ENCODE measurements at regions not wholly inside any gene's neighbourhood (a gene's known extent, or its start where the extent isn't known, plus 50 kb on each side); places are given as distances from the start of the nearest gene placed in this dataset.
A peak's percentile ranks its signal among the peaks of the same experiment; 100 is the strongest.

- no peaks in the 10 kb centered on the region for H3K27me3 ChIP-seq
- no peaks in the 10 kb centered on the region for H3K36me3 ChIP-seq
- no peak for TF ChIP-seq CTCF (IDR thresholded peaks at IDR 0.05)
- H3K4me1 ChIP-seq, result no peaks in the 10 kb centered on the region
- H3K9me3 ChIP-seq, result no peaks in the 10 kb centered on the region
- no peak for DNase-seq
- no peak overlapping the region for H3K4me3 ChIP-seq
- intact Hi-C loops (cut with DNase I; ENCODE audit: low total_unique reads), result no loop called here
- no peak overlapping the region for H3K27ac ChIP-seq
These were observed 457.8 kb upstream of the ROBO2 start for GRCh38 chr3:76582098-76582497.

- TF ChIP-seq CTCF (IDR thresholded peaks at IDR 0.05), result no peak
- no peaks in the 10 kb centered on the region for H3K27me3 ChIP-seq
- H3K36me3 ChIP-seq, result no peaks in the 10 kb centered on the region
- intact Hi-C loops (cut with DNase I; ENCODE audit: low total_unique reads), result no loop called here
- H3K9me3 ChIP-seq, result no peaks in the 10 kb centered on the region
- no peak overlapping the region for H3K27ac ChIP-seq
- H3K4me1 ChIP-seq, result no peaks in the 10 kb centered on the region
- DNase-seq, result no peak
- no peak overlapping the region for H3K4me3 ChIP-seq
These were observed 457.1 kb upstream of the ROBO2 start for GRCh38 chr3:76582632-76583378.

GRCh38 chr3:76585794-76586392 lies 454.0 kb upstream of the ROBO2 start:
- Histone ChIP-seq H3K27ac (no peak overlapping the region), H3K9me3 (no peaks in the 10 kb centered on the region), H3K27me3 (no peaks in the 10 kb centered on the region), H3K4me1 (no peaks in the 10 kb centered on the region), H3K36me3 (no peaks in the 10 kb centered on the region), H3K4me3 (no peak overlapping the region)
- no peak for DNase-seq
- TF ChIP-seq CTCF (IDR thresholded peaks at IDR 0.05), result peak; percentile 26 to 28
- intact Hi-C loops (cut with DNase I; ENCODE audit: low total_unique reads), result no loop called here

GRCh38 chr3:76586471-76586870 lies 453.4 kb upstream of the ROBO2 start:
- Histone ChIP-seq H3K9me3 (no peaks in the 10 kb centered on the region), H3K27me3 (no peaks in the 10 kb centered on the region), H3K27ac (no peak overlapping the region), H3K4me3 (no peak overlapping the region), H3K4me1 (no peaks in the 10 kb centered on the region), H3K36me3 (no peaks in the 10 kb centered on the region)
- DNase-seq, result no peak
- no peak for TF ChIP-seq CTCF (IDR thresholded peaks at IDR 0.05)
- intact Hi-C loops (cut with DNase I; ENCODE audit: low total_unique reads), result no loop called here

GRCh38 chr3:76610150-76610549 lies 429.7 kb upstream of the ROBO2 start:
- Histone ChIP-seq H3K9me3 (peaks cover 0 to 5% (median 0%) of the 10 kb centered on the region in 3 donors), H3K36me3 (no peaks in the 10 kb centered on the region), H3K27me3 (no peaks in the 10 kb centered on the region), H3K4me1 (no peaks in the 10 kb centered on the region), H3K4me3 (no peak overlapping the region), H3K27ac (no peak overlapping the region)
- intact Hi-C loops (cut with DNase I; ENCODE audit: low total_unique reads), result no loop called here
- no peak for DNase-seq
- TF ChIP-seq CTCF (IDR thresholded peaks at IDR 0.05), result no peak

Measured in tibial artery (tissue), 4 donors.